HepG2 (cell line): ENCODE measurements at regions not wholly inside any gene's neighbourhood (a gene's known extent, or its start where the extent isn't known, plus 50 kb on each side); places are given as distances from the start of the nearest gene placed in this dataset.

Experiments used
- ATAC-seq: fragments of 200-7000 bp; cut with Tn5 transposase; 3 replicates; pipeline ENCODE4 v1.9.1; 2020; ENCODE audit warnings: mild to moderate bottlenecking, moderate library complexity
- BruUV-seq: library from RNA; stranded (reverse); fragments of 400-500 nt; replicated peaks from 2 replicates; lab custom pipeline; 2021; lab: Mats Ljungman, UMichigan
- CTCF ChIA-PET: fragments of 300-600 bp; formaldehyde crosslinking; extraction: SDS; loops from one replicate; lab custom pipeline; 2021; ENCODE audit warnings: low total read pairs, inconsistent platforms, low intra/inter-chr PET ratio; lab: Yijun Ruan, JAX
- POLR2A ChIA-PET: fragments of 350-600 bp; sonication (Branson Sonifier 250); formaldehyde crosslinking; loops from one replicate; lab custom pipeline; 2020; ENCODE audit warnings: antibody characterized with exemption, inconsistent platforms; lab: Yijun Ruan, JAX
- DNase-seq: peaks from one replicate; pipeline ENCODE4 v3.0.0-alpha.2; 2015; ENCODE audit warnings: low spot score
- FAIRE-seq: peaks from 3 replicates; lab custom pipeline; 2011; peaks lifted over from hg19 to GRCh38; lab: Jason Lieb, UNC
- H2AFZ ChIP-seq: one replicate; pipeline ENCODE4 v1.6.1; 2011; ENCODE audit warnings: low read length, inconsistent platforms
- H3K27ac ChIP-seq: fragments of 300-600 bp; 3 replicates; pipeline ENCODE4 v1.8.0; 2011; ENCODE audit warnings: mixed run types, mild to moderate bottlenecking, mixed read lengths, low read length, inconsistent platforms; ENCODE audit not compliant: insufficient read depth; ENCODE audit errors: extremely low read length
- H3K27me3 ChIP-seq, 2 experiments: fragments of 200-600 bp in 1 of 2; 2 replicates in 1 of 2; 3 replicates in 1 of 2; pipeline versions ENCODE4 v1.6.0 to v1.8.0; 2011; ENCODE audit warnings: low read length in 2 of 2, mild to moderate bottlenecking in 2 of 2, moderate library complexity in 2 of 2, inconsistent platforms in 1 of 2; ENCODE audit not compliant: insufficient read depth in 2 of 2, control insufficient read depth in 1 of 2
- H3K36me3 ChIP-seq, 2 experiments: fragments of 200-600 bp in 1 of 2; replicated peaks in 1 of 2; 2 replicates in 1 of 2; 3 replicates in 1 of 2; pipeline versions ENCODE4 v1.5.1 to v1.8.0; 2011; ENCODE audit warnings: low read length in 2 of 2, inconsistent platforms in 1 of 2; ENCODE audit not compliant: insufficient read depth in 2 of 2, control insufficient read depth in 1 of 2
- H3K4me1 ChIP-seq: 2 replicates; pipeline ENCODE4 v1.5.1; 2012; ENCODE audit warnings: low read length, inconsistent platforms; ENCODE audit not compliant: insufficient read depth
- H3K4me2 ChIP-seq: 2 replicates; pipeline ENCODE4 v1.6.0; 2011; ENCODE audit warnings: low read depth, low read length, inconsistent platforms
- H3K4me3 ChIP-seq, 3 experiments: fragments of 200-600 bp in 1 of 3; sonication (generic), shearing (Covaris generic) in 1 of 3; replicated peaks in 1 of 3; 2 replicates each; pipeline ENCODE4 v1.5.1; 2011 to 2016; ENCODE audit warnings: low read length in 3 of 3, inconsistent platforms in 2 of 3, low read depth in 2 of 3, mild to moderate bottlenecking in 2 of 3, control low read depth in 1 of 3, mixed read lengths in 1 of 3; ENCODE audit not compliant: insufficient read depth in 1 of 3
- H3K79me2 ChIP-seq: one replicate; pipeline ENCODE4 v1.6.1; 2011; ENCODE audit warnings: low read length, inconsistent platforms; ENCODE audit not compliant: insufficient read depth
- H3K9ac ChIP-seq: 2 replicates; pipeline ENCODE4 v1.6.0; 2011; ENCODE audit warnings: mild to moderate bottlenecking, low read depth, low read length, inconsistent platforms; ENCODE audit not compliant: insufficient read depth
- H3K9me3 ChIP-seq: 2 replicates; pipeline ENCODE4 v1.5.1; 2012; ENCODE audit warnings: mild to moderate bottlenecking, low read length
- H4K20me1 ChIP-seq: 2 replicates; pipeline ENCODE4 v1.6.0; 2011; ENCODE audit warnings: inconsistent platforms, mild to moderate bottlenecking, low read length, moderate library complexity; ENCODE audit not compliant: insufficient read depth
- GABPA ChIP-seq, 2 experiments: IDR thresholded peaks; 2 replicates each; pipeline ENCODE4 v1.6.1; 2011 to 2016; ENCODE audit warnings: low read depth in 2 of 2, low read length in 1 of 2, missing biosample characterization in 1 of 2, missing genetic modification characterization in 1 of 2
- HMGA1 ChIP-seq: sonication (generic); formaldehyde crosslinking; conservative IDR thresholded peaks from 2 replicates; pipeline ENCODE4 v1.4.0; 2020; ENCODE audit warnings: missing genetic modification reagents
- HNF4A ChIP-seq: sonication (generic); formaldehyde crosslinking; IDR thresholded peaks from 2 replicates; pipeline ENCODE4 v1.4.0; 2020; ENCODE audit warnings: missing genetic modification reagents
- JDP2 ChIP-seq: sonication (generic); formaldehyde crosslinking; IDR thresholded peaks from 2 replicates; pipeline ENCODE4 v1.8.1; 2022; ENCODE audit warnings: missing genetic modification reagents, borderline replicate concordance
- KLF12 ChIP-seq: sonication (generic); formaldehyde crosslinking; IDR thresholded peaks from 2 replicates; pipeline ENCODE4 v1.4.0; 2020; ENCODE audit warnings: missing genetic modification reagents, borderline replicate concordance
- PAF1 ChIP-seq: IDR thresholded peaks from 2 replicates; pipeline ENCODE4 v1.6.1; 2016; ENCODE audit warnings: missing genetic modification reagents, missing compliant biosample characterization
- SMARCC2 ChIP-seq: fragments of 450-650 bp; IDR thresholded peaks from 2 replicates; pipeline ENCODE4 v1.6.1; 2017; ENCODE audit warnings: antibody characterized with exemption, mild to moderate bottlenecking
- ZBTB8A ChIP-seq: sonication (generic); formaldehyde crosslinking; IDR thresholded peaks from 2 replicates; pipeline ENCODE4 v1.4.0; 2020; ENCODE audit warnings: mild to moderate bottlenecking, low read depth, missing genetic modification reagents, borderline replicate concordance
- ZNF232 ChIP-seq: sonication (generic); formaldehyde crosslinking; IDR thresholded peaks from 2 replicates; pipeline ENCODE4 v1.4.0; 2020; ENCODE audit warnings: missing genetic modification reagents, borderline replicate concordance
- ZNF335 ChIP-seq: sonication (generic); formaldehyde crosslinking; IDR thresholded peaks from 2 replicates; pipeline ENCODE4 v1.4.0; 2020; ENCODE audit warnings: missing genetic modification reagents
- ZNF629 ChIP-seq: sonication (generic); formaldehyde crosslinking; conservative IDR thresholded peaks from 2 replicates; pipeline ENCODE4 v1.5.0; 2020; ENCODE audit warnings: missing genetic modification reagents
- WGBS: methylation state at CpG from one replicate; pipeline ENCODE4 v1.1.6; 2017; ENCODE audit warnings: low lambda C conversion rate; 5-methylcytosine and 5-hydroxymethylcytosine counted together
- in situ Hi-C: cut with HindIII; loops from 2 replicates; pipeline ENCODE4 v1.10.0; 2017; ENCODE audit warnings: low pct_unique_long_range_greater_than_20kb; ENCODE audit not compliant: extremely low pct_ligation_motif_present
- intact Hi-C: fragments of 100-400 bp; cut with micrococcal nuclease; formaldehyde crosslinking; loops from one replicate; pipeline ENCODE4 v1.10.0; 2022; ENCODE audit not compliant: unreplicated experiment
- TF ChIP-seq, protein P1 (sequence below): sonication (generic); formaldehyde crosslinking; IDR thresholded peaks from 2 replicates; pipeline ENCODE4 v1.5.1; 2020; ENCODE audit warnings: missing genetic modification reagents, mild to moderate bottlenecking, borderline replicate concordance

- ChIA-PET CTCF (no interaction called here), POLR2A (no interaction called here)
- TF ChIP-seq GABPA (IDR thresholded peaks at IDR 0.05; ENCODE audit: low read depth, low read length) (no peak), GABPA (CRISPR knock-in tag; IDR thresholded peaks at IDR 0.05; ENCODE audit: low read depth) (peak; percentile 52), PAF1 (CRISPR knock-in tag) (no peak)
- Histone ChIP-seq H3K9me3 (no peaks in the 10 kb centered on the region), H3K4me3 (no peak overlapping the region), H3K27ac (no peak overlapping the region), H3K27me3 (no peaks in the 10 kb centered on the region; a peak in 1 of 5 replicates), H3K4me1 (no peaks in the 10 kb centered on the region), H3K4me2 (no peak overlapping the region), H3K79me2 (no peaks in the 10 kb centered on the region), H2AFZ (no peak overlapping the region), H3K9ac (no peak overlapping the region), H3K36me3 (no peaks in the 10 kb centered on the region), H4K20me1 (no peaks in the 10 kb centered on the region)
- DNase-seq (no peak), ATAC-seq (no peak), FAIRE-seq (no peak)
- in situ Hi-C loops (no loop called here), intact Hi-C loops (no loop called here)
- BruUV-seq = no TSS peak
- WGBS = 2% methylated on average over 3 of the region's 3 CpGs
These were observed 389.3 kb upstream of the USP15 start for GRCh38 chr12:61870658-61871484.

GRCh38 chr12:61871485-61871810 is 388.8 kb upstream of the USP15 start:
- H3K9me3 ChIP-seq = no peaks in the 10 kb centered on the region
- no peaks in the 10 kb centered on the region for H3K36me3 ChIP-seq
- no peak overlapping the region for H3K27ac ChIP-seq
- no peak overlapping the region for H3K9ac ChIP-seq
- FAIRE-seq (no peak), ATAC-seq (no peak), DNase-seq (no peak)
- H3K27me3 ChIP-seq = no peaks in the 10 kb centered on the region; a peak in 1 of 5 replicates
- no peaks in the 10 kb centered on the region for H3K4me1 ChIP-seq
- no peak overlapping the region for H3K4me2 ChIP-seq
- BruUV-seq = no TSS peak
- POLR2A ChIA-PET = no interaction called here
- in situ Hi-C loops = no loop called here
- intact Hi-C loops = no loop called here
- H2AFZ ChIP-seq = no peak overlapping the region
- WGBS = 5% methylated on average over 5 of the region's 5 CpGs
- H3K79me2 ChIP-seq = no peaks in the 10 kb centered on the region
- no peaks in the 10 kb centered on the region for H4K20me1 ChIP-seq
- TF ChIP-seq HMGA1 (CRISPR knock-in tag) (no peak), ZBTB8A (CRISPR knock-in tag) (no peak), SMARCC2 (no peak), HNF4A (CRISPR knock-in tag) (no peak), ZNF629 (CRISPR knock-in tag) (no peak), ZNF335 (CRISPR knock-in tag) (no peak), JDP2 (no peak), ZNF232 (CRISPR knock-in tag) (no peak), KLF12 (CRISPR knock-in tag) (no peak)
- TF ChIP-seq, protein P1, sequence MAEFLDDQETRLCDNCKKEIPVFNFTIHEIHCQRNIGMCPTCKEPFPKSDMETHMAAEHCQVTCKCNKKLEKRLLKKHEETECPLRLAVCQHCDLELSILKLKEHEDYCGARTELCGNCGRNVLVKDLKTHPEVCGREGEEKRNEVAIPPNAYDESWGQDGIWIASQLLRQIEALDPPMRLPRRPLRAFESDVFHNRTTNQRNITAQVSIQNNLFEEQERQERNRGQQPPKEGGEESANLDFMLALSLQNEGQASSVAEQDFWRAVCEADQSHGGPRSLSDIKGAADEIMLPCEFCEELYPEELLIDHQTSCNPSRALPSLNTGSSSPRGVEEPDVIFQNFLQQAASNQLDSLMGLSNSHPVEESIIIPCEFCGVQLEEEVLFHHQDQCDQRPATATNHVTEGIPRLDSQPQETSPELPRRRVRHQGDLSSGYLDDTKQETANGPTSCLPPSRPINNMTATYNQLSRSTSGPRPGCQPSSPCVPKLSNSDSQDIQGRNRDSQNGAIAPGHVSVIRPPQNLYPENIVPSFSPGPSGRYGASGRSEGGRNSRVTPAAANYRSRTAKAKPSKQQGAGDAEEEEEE (CRISPR knock-in tag) = no peak
- H3K4me3 ChIP-seq = no peak overlapping the region
- CTCF ChIA-PET = no interaction called here
